Femur (tissue), 1 donor: ENCODE measurements at regions not wholly inside any gene's neighbourhood (a gene's known extent, or its start where the extent isn't known, plus 50 kb on each side); places are given as distances from the start of the nearest gene placed in this dataset.

Experiments
- DNase-seq: peaks from one replicate; pipeline ENCODE4 v3.0.0-alpha.2; 2017

GRCh38 chr9:90078988-90079421, 474.2 kb downstream of the GADD45G start:
- no peak for DNase-seq

DNA sequence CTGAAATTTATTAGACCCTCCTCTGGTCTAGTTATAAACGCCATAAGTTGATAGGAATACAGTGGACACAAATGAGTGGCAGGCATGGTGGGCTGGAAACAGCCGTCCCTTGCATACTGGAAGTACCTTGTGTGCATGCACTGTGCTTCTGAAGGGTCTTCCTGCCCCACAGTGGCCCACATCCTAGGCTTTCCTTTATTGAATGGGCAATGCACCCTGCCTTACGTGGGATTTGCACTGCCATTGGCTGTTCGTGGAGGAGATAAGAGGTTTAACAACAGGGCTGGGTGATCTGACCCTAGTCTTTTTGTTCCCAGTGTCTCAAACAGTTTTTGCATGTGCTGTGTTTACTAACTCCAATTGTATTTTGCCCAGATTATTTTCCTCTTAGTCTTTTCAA, 480.8 kb downstream of the GADD45G start:
- DNase-seq = no peak

DNA sequence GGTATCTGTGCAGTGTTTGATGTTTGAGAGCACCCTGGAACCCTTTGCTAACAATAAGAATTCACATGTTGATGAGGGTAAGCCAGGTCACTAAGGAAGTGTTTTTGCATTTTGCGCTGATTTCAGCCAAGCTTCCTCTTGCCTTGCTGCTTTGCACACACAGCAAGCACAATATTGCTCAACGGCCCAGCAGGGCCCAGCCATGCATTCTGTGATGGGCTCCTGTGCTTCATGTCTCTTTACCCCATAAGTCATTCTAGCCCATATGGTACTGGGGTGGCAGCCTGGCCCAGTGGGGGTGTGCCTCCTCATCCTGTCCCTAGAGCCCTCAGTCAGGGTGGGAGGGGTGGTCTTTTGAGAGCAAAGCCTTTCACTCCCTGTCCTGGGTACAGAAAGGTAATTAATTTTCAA, 481.3 kb downstream of the GADD45G start:
- DNase-seq = no peak

- no peak for DNase-seq
Measured at GRCh38 chr9:90088434-90088833, 483.6 kb downstream of the GADD45G start.

DNA sequence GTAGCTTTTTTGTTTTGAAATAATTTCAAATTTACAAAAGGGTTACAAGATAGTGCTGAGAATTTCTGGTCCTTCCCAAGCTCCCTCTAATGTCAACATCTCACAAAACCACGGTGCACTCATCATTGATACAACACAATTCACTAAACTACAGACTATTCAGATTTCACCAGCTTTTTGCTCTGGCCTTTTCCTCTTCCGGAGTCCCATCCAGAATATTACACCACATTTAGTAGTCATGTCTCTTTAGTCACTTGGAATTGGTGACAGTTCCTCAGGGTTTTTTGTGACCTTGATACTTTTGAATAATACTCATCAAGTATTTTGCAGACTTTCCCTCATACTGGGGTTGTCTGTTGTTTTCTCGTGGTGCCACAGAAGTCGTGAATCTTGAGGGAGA, 484.0 kb downstream of the GADD45G start:
- no peak for DNase-seq

DNA sequence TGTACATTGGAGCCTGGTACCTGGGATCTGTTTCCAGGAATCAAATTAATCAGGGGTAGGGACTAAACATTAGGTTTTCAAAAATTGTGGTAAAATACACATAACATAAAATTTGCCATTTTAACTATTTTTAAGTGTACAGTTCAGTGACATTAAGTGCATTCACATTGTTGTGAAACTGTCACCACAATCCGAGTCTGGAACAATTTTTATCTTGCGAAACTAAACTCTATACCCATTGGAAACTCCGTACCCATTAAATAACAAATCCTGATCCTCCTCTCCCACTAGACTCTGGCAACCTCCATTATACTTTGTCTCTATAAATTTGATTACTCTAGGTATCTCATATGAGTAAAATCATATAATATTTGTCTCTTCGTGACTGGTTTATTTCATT, 486.2 kb downstream of the GADD45G start:
- no peak for DNase-seq

- no peak for DNase-seq
Measured at GRCh38 chr9:90092508-90092907, 487.7 kb downstream of the GADD45G start.

DNA sequence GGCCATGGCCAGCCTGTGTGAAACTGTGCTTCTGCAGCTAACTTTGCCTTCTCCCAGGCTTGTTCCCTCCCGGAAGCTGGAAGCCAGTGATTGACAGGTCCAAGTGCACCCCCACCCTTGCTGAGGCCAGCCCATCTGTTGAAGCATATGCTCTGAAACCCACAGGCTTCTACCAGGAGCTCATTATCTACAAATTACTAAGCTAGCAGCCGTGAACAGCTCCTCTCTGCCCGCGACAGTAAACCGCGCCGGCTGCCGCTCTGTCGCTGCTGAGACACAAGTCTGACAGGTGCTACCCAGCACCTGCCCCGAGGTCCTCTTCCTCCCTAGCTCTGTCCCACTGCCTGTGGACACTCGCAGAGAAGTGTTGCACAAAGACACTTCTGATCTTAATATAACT, 490.9 kb downstream of the GADD45G start:
- DNase-seq = peak; percentile 83

GRCh38 chr9:90097237-90097636, 492.4 kb downstream of the GADD45G start:
- no peak for DNase-seq

- DNase-seq = no peak
Measured at GRCh38 chr9:90098408-90098807, 493.6 kb downstream of the GADD45G start.

GRCh38 chr9:90099262-90099963, 494.6 kb downstream of the GADD45G start:
- DNase-seq = no peak

- no peak for DNase-seq
Measured at GRCh38 chr9:90100014-90100413, 495.2 kb downstream of the GADD45G start.

- DNase-seq = peak; percentile 85
Measured at GRCh38 chr9:90102292-90102901, 497.6 kb downstream of the GADD45G start.

GRCh38 chr9:90103771-90104170, 499.0 kb downstream of the GADD45G start:
- no peak for DNase-seq

DNA sequence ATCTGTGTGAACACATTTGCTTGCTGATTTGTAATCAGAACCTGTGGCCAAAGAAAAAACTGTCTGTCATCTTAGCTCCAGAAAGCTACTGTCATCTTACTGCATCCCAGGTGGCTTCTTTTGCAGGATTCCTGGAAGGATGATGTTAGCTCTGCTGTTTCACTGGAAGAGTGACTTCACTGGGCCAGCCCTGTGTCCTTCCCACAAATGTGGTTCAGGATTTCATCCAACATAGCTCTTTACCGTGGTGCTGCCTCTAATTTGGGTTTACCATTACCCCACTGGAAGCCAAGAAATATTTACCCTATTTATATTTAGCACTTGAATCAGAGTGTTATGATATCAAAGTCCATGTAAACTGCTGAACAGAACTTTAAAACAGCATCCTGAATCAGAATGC, 501.0 kb downstream of the GADD45G start:
- peak; percentile 51 for DNase-seq

DNA sequence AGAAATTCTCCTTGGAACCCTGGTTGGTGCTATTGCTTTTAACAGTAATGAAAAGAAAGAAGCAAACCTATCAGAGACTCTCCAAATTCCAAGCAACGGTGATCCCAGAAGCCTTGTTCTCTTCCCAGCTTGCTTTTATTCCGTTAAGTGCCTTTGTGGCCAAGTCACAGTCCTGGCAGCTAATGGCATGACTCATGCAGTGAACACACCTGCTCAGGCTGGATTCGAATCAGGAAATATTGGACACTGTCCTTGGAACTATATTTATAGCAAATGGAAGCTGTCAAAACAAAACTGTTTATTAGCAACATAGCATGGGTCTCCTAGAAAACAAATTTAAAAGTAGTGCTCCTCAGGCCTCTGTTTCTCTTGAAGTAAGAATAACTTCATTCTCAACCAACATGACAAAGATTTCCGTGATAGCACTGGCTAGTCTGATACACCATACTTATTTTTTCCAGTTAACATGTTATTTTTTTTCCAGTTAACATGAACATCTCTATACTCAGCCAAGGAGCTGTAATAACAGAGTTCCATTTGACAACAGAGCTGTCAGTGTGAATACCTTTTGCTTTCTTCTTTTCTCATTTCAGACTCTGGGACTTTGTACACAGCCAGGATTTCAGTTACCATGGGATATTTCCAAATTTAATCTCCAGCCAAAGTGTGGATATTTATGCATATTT, 502.4 kb downstream of the GADD45G start:
- peak; percentile 88 for DNase-seq

- DNase-seq = no peak
Measured at GRCh38 chr9:90107726-90108655, 503.2 kb downstream of the GADD45G start.

GRCh38 chr9:90112788-90113187, 508.0 kb downstream of the GADD45G start:
- no peak for DNase-seq

GRCh38 chr9:90114641-90115425, 510.0 kb downstream of the GADD45G start:
- no peak for DNase-seq

GRCh38 chr9:90121762-90122161, 517.0 kb downstream of the GADD45G start:
- no peak for DNase-seq

GRCh38 chr9:90124961-90125360, 517.7 kb downstream of the DIRAS2 start:
- DNase-seq = peak; percentile 80

- no peak for DNase-seq
Measured at GRCh38 chr9:90127923-90128322, 514.7 kb downstream of the DIRAS2 start.
